Neural cell (in vitro differentiated cells): ENCODE measurements at regions not wholly inside any gene's neighbourhood (a gene's known extent, or its start where the extent isn't known, plus 50 kb on each side); places are given as distances from the start of the nearest gene placed in this dataset.
"Not testable (repeated sequence)": the region's sequence is repeated elsewhere in the genome, so short reads cannot be mapped to it uniquely, and the experiment has no call there.

Experiments used
- EP300 ChIP-seq: fragments of 450-650 bp; conservative IDR thresholded peaks from 2 replicates; pipeline ENCODE4 v1.6.1; 2014; ENCODE audit warnings: antibody characterized with exemption, mild to moderate bottlenecking, moderate library complexity; ENCODE audit not compliant: poor library complexity, severe bottlenecking
- EZH2 ChIP-seq: fragments of 200-600, 300-800 bp; shearing (Covaris generic), sonication (generic); IDR thresholded peaks from 2 replicates; pipeline ENCODE4 v1.6.1; 2014; ENCODE audit warnings: antibody characterized with exemption, low read length, borderline replicate concordance, mild to moderate bottlenecking; ENCODE audit not compliant: insufficient read depth, poor library complexity, severe bottlenecking
- MXI1 ChIP-seq: fragments of 450-650 bp; conservative IDR thresholded peaks from 2 replicates; pipeline ENCODE4 v1.6.1; 2014; ENCODE audit warnings: antibody characterized with exemption, mild to moderate bottlenecking; ENCODE audit not compliant: poor library complexity, severe bottlenecking
- POLR2AphosphoS5 ChIP-seq: IDR thresholded peaks from 2 replicates; pipeline ENCODE4 v1.6.1; 2012
- RAD21 ChIP-seq: fragments of 450-650 bp; conservative IDR thresholded peaks from 2 replicates; pipeline ENCODE4 v1.6.1; 2014; ENCODE audit warnings: antibody characterized with exemption, mild to moderate bottlenecking, moderate library complexity
- REST ChIP-seq: IDR thresholded peaks from 2 replicates; pipeline ENCODE4 v1.6.1; 2012; ENCODE audit warnings: borderline replicate concordance
- SMC3 ChIP-seq: fragments of 450-650 bp; conservative IDR thresholded peaks from 2 replicates; pipeline ENCODE4 v1.6.1; 2014; ENCODE audit warnings: antibody characterized with exemption, mild to moderate bottlenecking, moderate library complexity; ENCODE audit not compliant: poor library complexity
- TAF1 ChIP-seq: IDR thresholded peaks from 2 replicates; pipeline ENCODE4 v1.6.1; 2012; ENCODE audit warnings: low read depth
- TF ChIP-seq, protein P1 (sequence below): fragments of 450-650 bp; IDR thresholded peaks from 2 replicates; pipeline ENCODE4 v1.5.1; 2014; ENCODE audit warnings: antibody characterized with exemption, mild to moderate bottlenecking, moderate library complexity; ENCODE audit not compliant: poor library complexity, severe bottlenecking

DNA sequence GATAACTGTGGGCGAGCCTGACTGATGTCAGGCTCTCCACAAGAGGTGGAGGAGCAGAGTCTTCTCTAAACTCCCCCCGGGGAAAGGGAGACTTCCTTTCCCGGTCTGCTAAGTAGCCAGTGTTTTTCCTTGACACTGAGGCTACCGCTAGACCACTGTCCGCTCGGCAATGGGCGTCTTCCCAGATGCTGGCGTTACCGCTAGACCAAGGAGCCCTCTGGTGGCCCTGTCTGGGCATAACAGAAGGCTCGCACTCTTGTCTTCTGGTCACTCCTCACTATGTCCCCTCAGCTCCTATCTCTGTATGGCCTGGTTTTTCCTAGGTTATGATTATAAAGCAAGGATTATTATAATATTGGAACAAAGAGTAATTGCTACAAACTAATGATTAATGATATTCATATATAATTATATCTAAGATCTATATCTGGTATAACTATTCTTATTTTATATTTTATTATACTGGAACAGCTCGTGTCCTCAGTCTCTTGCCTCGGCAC lies 278.7 kb downstream of the CAAP1 start:
- TF ChIP-seq, protein P1, sequence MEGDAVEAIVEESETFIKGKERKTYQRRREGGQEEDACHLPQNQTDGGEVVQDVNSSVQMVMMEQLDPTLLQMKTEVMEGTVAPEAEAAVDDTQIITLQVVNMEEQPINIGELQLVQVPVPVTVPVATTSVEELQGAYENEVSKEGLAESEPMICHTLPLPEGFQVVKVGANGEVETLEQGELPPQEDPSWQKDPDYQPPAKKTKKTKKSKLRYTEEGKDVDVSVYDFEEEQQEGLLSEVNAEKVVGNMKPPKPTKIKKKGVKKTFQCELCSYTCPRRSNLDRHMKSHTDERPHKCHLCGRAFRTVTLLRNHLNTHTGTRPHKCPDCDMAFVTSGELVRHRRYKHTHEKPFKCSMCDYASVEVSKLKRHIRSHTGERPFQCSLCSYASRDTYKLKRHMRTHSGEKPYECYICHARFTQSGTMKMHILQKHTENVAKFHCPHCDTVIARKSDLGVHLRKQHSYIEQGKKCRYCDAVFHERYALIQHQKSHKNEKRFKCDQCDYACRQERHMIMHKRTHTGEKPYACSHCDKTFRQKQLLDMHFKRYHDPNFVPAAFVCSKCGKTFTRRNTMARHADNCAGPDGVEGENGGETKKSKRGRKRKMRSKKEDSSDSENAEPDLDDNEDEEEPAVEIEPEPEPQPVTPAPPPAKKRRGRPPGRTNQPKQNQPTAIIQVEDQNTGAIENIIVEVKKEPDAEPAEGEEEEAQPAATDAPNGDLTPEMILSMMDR, result not testable (repeated sequence)
- not testable (repeated sequence) for TF ChIP-seq EP300, SMC3, POLR2AphosphoS5, REST, TAF1, MXI1, EZH2, RAD21
